PC-3 (cell line): ENCODE measurements at regions not wholly inside any gene's neighbourhood (a gene's known extent, or its start where the extent isn't known, plus 50 kb on each side); places are given as distances from the start of the nearest gene placed in this dataset.
A peak's percentile ranks its signal among the peaks of the same experiment; 100 is the strongest.

ENCODE experiments used
- ATAC-seq: fragments of 200-7000 bp; cut with Tn5 transposase; 2 replicates; pipeline ENCODE4 v1.9.1; 2020; ENCODE audit warnings: mild to moderate bottlenecking, moderate library complexity
- BruUV-seq: library from RNA; stranded (reverse); fragments of 400-500 nt; replicated peaks from 2 replicates; lab custom pipeline; 2021; lab: Mats Ljungman, UMichigan
- CTCF ChIA-PET: fragments of 300-600 bp; sonication (Branson Sonifier 250); formaldehyde crosslinking; loops from one replicate; lab custom pipeline; 2022; ENCODE audit warnings: antibody characterized with exemption; lab: Charles Lee
- POLR2A ChIA-PET: fragments of 300-600 bp; sonication (Branson Sonifier 250); formaldehyde crosslinking; loops from one replicate; lab custom pipeline; 2022; ENCODE audit warnings: antibody characterized with exemption; ENCODE audit not compliant: unreplicated experiment; lab: Charles Lee
- DNase-seq: peaks from one replicate; pipeline ENCODE4 v3.0.0-alpha.2; 2015
- H2AFZ ChIP-seq: fragments of 300-600 bp; sonication (generic); 2 replicates; pipeline ENCODE4 v1.6.0; 2016; ENCODE audit warnings: antibody characterized with exemption, low read length
- H3F3A ChIP-seq: fragments of 300-600 bp; sonication (generic); one replicate; pipeline ENCODE4 v1.6.0; 2017; ENCODE audit warnings: antibody characterized with exemption, low read length, control low read depth, mild to moderate bottlenecking; ENCODE audit not compliant: unreplicated experiment
- H3K27ac ChIP-seq: fragments of 300-600 bp; sonication (generic); 2 replicates; pipeline ENCODE4 v1.5.1; 2016; ENCODE audit warnings: mild to moderate bottlenecking, low read length
- H3K27me3 ChIP-seq: fragments of 300-600 bp; sonication (generic); 2 replicates; pipeline ENCODE4 v1.6.1; 2016; ENCODE audit warnings: low read length, mixed read lengths
- H3K36me3 ChIP-seq: fragments of 300-600 bp; sonication (generic); 2 replicates; pipeline ENCODE4 v1.6.1; 2016; ENCODE audit warnings: low read depth, mixed run types, low read length, mixed read lengths
- H3K4me1 ChIP-seq: fragments of 300-600 bp; sonication (generic); 2 replicates; pipeline ENCODE4 v1.5.1; 2016; ENCODE audit warnings: low read length; ENCODE audit not compliant: insufficient read depth
- H3K4me2 ChIP-seq: fragments of 300-600 bp; sonication (generic); 2 replicates; pipeline ENCODE4 v1.6.0; 2016; ENCODE audit warnings: low read length
- H3K4me3 ChIP-seq: fragments of 300-600 bp; sonication (generic); 2 replicates; pipeline ENCODE4 v1.5.1; 2016; ENCODE audit warnings: mild to moderate bottlenecking, low read length, mixed read lengths
- H3K79me2 ChIP-seq: fragments of 300-600 bp; sonication (generic); 2 replicates; pipeline ENCODE4 v1.6.1; 2017; ENCODE audit warnings: low read length, mixed read lengths
- H3K9ac ChIP-seq: fragments of 300-600 bp; sonication (generic); 2 replicates; pipeline ENCODE4 v1.6.0; 2016; ENCODE audit warnings: mild to moderate bottlenecking, low read length
- H3K9me2 ChIP-seq: fragments of 300-600 bp; sonication (generic); replicated peaks from 2 replicates; pipeline ENCODE4 v1.6.1; 2016; ENCODE audit warnings: mixed run types, low read length, mixed read lengths
- H3K9me3 ChIP-seq: fragments of 300-600 bp; sonication (generic); 2 replicates; pipeline ENCODE4 v1.6.1; 2016; ENCODE audit warnings: low read length, mixed read lengths
- H4K20me1 ChIP-seq: fragments of 300-600 bp; sonication (generic); 2 replicates; pipeline ENCODE4 v1.6.1; 2016; ENCODE audit warnings: low read length, mixed read lengths
- CTCF ChIP-seq: fragments of 300-600 bp; sonication (generic); conservative IDR thresholded peaks from 2 replicates; pipeline ENCODE4 v1.5.1; 2017; ENCODE audit warnings: antibody characterized with exemption, low read depth, mild to moderate bottlenecking, low read length
- EZH2 ChIP-seq: fragments of 300-600 bp; sonication (generic); IDR thresholded peaks from one replicate; pipeline ENCODE4 v1.6.1; 2017; ENCODE audit warnings: antibody characterized with exemption, mild to moderate bottlenecking, low read length; ENCODE audit not compliant: unreplicated experiment
- EZH2phosphoT487 ChIP-seq: fragments of 300-600 bp; sonication (generic); IDR thresholded peaks from 2 replicates; pipeline ENCODE4 v1.6.1; 2018; ENCODE audit warnings: mild to moderate bottlenecking, antibody characterized with exemption, low read length, borderline replicate concordance
- intact Hi-C: fragments of 100-400 bp; cut with micrococcal nuclease; formaldehyde crosslinking; loops from 2 replicates; pipeline ENCODE4 v1.9.0; 2023

- Histone ChIP-seq H3K4me1 (peaks cover 35% of the 10 kb centered on the region), H3F3A (no peaks in the 10 kb centered on the region), H3K9me3 (no peaks in the 10 kb centered on the region), H3K27ac (peak overlapping the region; percentile 68), H3K36me3 (no peaks in the 10 kb centered on the region), H3K4me3 (peak overlapping the region; percentile 53), H3K9ac (peak overlapping the region; percentile 24; the same call in 1 of the 2 replicates), H3K79me2 (no peaks in the 10 kb centered on the region), H2AFZ (peak overlapping the region; percentile 56), H3K9me2 (no peaks in the 10 kb centered on the region), H3K4me2 (peak overlapping the region; percentile 81), H3K27me3 (no peaks in the 10 kb centered on the region), H4K20me1 (no peaks in the 10 kb centered on the region)
- ChIA-PET CTCF (interaction anchor here (0.6 to 1.0 kb wide), 5 partner anchors 22 to 333 kb away, joined by 3 to 5 read pairs (median 3); no protein-coding TSS in a partner anchor), POLR2A (no interaction called here)
- no TSS peak for BruUV-seq
- TF ChIP-seq EZH2 (no peak), CTCF (peak; percentile 98), EZH2phosphoT487 (no peak)
- peak; percentile 76 for ATAC-seq
- intact Hi-C loops = loop anchor here (1.0 to 10.0 kb wide), 5 partner anchors 37 to 495 kb away; no protein-coding TSS in a partner anchor
- peak; percentile 86 for DNase-seq
Observed at GRCh38 chr1:115469703-115470476, 131.8 kb upstream of the NGF start.

GRCh38 chr1:115467790-115468189 is 129.7 kb upstream of the NGF start:
- no TSS peak for BruUV-seq
- ATAC-seq (no peak), DNase-seq (no peak)
- H3K79me2 ChIP-seq = no peaks in the 10 kb centered on the region
- H4K20me1 ChIP-seq = no peaks in the 10 kb centered on the region
- ChIA-PET POLR2A (no interaction called here), CTCF (no interaction called here)
- no peak for TF ChIP-seq EZH2phosphoT487
- TF ChIP-seq CTCF = no peak
- TF ChIP-seq EZH2 = no peak
- no peaks in the 10 kb centered on the region for H3F3A ChIP-seq
- H3K9ac ChIP-seq = no peak overlapping the region
- H3K4me3 ChIP-seq = no peak overlapping the region
- H3K27ac ChIP-seq = no peak overlapping the region
- no peaks in the 10 kb centered on the region for H3K27me3 ChIP-seq
- H3K4me2 ChIP-seq = no peak overlapping the region
- no peaks in the 10 kb centered on the region for H3K36me3 ChIP-seq
- H2AFZ ChIP-seq = no peak overlapping the region
- intact Hi-C loops = loop anchor here (10.0 kb wide), 1 partner anchor 493 kb away; no protein-coding TSS in a partner anchor
- no peaks in the 10 kb centered on the region for H3K9me2 ChIP-seq
- H3K4me1 ChIP-seq = peaks cover 25% of the 10 kb centered on the region
- H3K9me3 ChIP-seq = no peaks in the 10 kb centered on the region

- ATAC-seq (no peak), DNase-seq (no peak)
- Histone ChIP-seq H3K27ac (no peak overlapping the region), H3K79me2 (no peaks in the 10 kb centered on the region), H3K4me1 (peaks cover 25% of the 10 kb centered on the region), H3K27me3 (no peaks in the 10 kb centered on the region), H3K36me3 (no peaks in the 10 kb centered on the region), H3K4me3 (no peak overlapping the region), H2AFZ (no peak overlapping the region), H3K9me3 (no peaks in the 10 kb centered on the region), H4K20me1 (no peaks in the 10 kb centered on the region), H3K4me2 (no peak overlapping the region), H3F3A (no peaks in the 10 kb centered on the region), H3K9me2 (no peaks in the 10 kb centered on the region), H3K9ac (no peak overlapping the region)
- ChIA-PET CTCF (no interaction called here), POLR2A (no interaction called here)
- intact Hi-C loops = loop anchor here (10.0 kb wide), 1 partner anchor 492 kb away; no protein-coding TSS in a partner anchor
- no TSS peak for BruUV-seq
- TF ChIP-seq CTCF (no peak), EZH2phosphoT487 (no peak), EZH2 (no peak)
Observed at GRCh38 chr1:115467196-115467595, 129.1 kb upstream of the NGF start.
